SU-DHL-6 (cell line): ENCODE measurements at regions not wholly inside any gene's neighbourhood (a gene's known extent, or its start where the extent isn't known, plus 50 kb on each side); places are given as distances from the start of the nearest gene placed in this dataset.

Source experiments
- EZH2phosphoT487 ChIP-seq: fragments of 200-600 bp; sonication (generic), shearing (Covaris generic); conservative IDR thresholded peaks from 2 replicates; pipeline ENCODE4 v1.6.1; 2018; ENCODE audit warnings: mild to moderate bottlenecking, antibody characterized with exemption, low read length, moderate library complexity, mixed read lengths
- TF ChIP-seq, protein P1 (sequence below): fragments of 200-600 bp; sonication (generic); IDR thresholded peaks from one replicate; pipeline ENCODE4 v1.5.1; 2017; ENCODE audit warnings: antibody characterized with exemption, mild to moderate bottlenecking, low read length, moderate library complexity; ENCODE audit not compliant: insufficient read depth, poor library complexity, severe bottlenecking

DNA sequence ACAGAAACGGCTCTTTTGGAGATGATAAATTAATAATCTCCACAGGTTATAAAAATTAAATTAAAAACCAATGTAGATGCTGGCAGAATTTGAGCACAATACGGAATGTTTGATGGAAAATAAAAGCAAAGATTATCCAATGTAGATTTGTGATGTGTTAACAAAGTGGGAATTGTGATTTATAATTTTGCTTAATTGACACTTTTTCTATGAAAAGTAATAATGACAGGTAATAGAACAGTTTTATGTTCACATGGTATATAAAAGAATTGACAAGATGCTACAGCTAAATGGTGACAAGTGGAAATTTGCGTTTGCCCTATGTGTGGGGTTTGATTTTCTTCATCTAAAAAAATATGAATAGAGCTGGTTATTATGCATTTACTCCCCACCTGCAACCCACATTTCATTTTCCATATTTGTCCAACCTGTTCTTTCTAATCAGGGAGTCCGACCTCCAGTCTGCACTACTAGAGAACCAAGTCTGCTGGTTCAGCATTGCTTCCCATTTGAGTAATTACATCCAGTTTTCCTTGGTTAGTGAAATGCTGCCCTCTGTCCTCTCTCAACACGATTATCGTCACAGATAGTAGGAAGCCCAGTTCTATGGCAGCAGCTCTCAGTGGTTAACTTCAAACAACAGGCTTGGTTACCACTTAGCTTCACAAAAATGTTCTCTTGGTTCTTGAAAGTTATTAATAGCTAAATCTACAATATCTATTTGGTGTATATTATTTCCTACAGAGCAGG, 61.4 kb upstream of the SLITRK1 start:
- TF ChIP-seq, protein P1, sequence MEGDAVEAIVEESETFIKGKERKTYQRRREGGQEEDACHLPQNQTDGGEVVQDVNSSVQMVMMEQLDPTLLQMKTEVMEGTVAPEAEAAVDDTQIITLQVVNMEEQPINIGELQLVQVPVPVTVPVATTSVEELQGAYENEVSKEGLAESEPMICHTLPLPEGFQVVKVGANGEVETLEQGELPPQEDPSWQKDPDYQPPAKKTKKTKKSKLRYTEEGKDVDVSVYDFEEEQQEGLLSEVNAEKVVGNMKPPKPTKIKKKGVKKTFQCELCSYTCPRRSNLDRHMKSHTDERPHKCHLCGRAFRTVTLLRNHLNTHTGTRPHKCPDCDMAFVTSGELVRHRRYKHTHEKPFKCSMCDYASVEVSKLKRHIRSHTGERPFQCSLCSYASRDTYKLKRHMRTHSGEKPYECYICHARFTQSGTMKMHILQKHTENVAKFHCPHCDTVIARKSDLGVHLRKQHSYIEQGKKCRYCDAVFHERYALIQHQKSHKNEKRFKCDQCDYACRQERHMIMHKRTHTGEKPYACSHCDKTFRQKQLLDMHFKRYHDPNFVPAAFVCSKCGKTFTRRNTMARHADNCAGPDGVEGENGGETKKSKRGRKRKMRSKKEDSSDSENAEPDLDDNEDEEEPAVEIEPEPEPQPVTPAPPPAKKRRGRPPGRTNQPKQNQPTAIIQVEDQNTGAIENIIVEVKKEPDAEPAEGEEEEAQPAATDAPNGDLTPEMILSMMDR: no peak
- no peak for TF ChIP-seq EZH2phosphoT487
